Neural progenitor cell (in vitro differentiated cells): ENCODE measurements at regions not wholly inside any gene's neighbourhood (a gene's known extent, or its start where the extent isn't known, plus 50 kb on each side); places are given as distances from the start of the nearest gene placed in this dataset.

Source experiments
- DNase-seq: peaks from one replicate; pipeline ENCODE4 v3.0.0-alpha.2; 2016; ENCODE audit warnings: low spot score
- H2AFZ ChIP-seq: fragments of 200-600 bp; sonication (generic); replicated peaks from 2 replicates; pipeline ENCODE4 v1.6.1; 2016; ENCODE audit warnings: antibody characterized with exemption
- H3F3A ChIP-seq: fragments of 200-600 bp; sonication (generic); 2 replicates; pipeline ENCODE4 v1.6.1; 2016; ENCODE audit warnings: antibody characterized with exemption, low read depth
- H3K27ac ChIP-seq: fragments of 200-600 bp; sonication (generic); 2 replicates; pipeline ENCODE4 v1.5.1; 2016; ENCODE audit warnings: mild to moderate bottlenecking
- H3K27me3 ChIP-seq: fragments of 200-600 bp; sonication (generic); 2 replicates; pipeline ENCODE4 v1.6.1; 2016; ENCODE audit warnings: mild to moderate bottlenecking, moderate library complexity
- H3K36me3 ChIP-seq: fragments of 200-600 bp; sonication (generic); 2 replicates; pipeline ENCODE4 v1.5.1; 2016
- H3K4me1 ChIP-seq: fragments of 200-600 bp; sonication (generic); 2 replicates; pipeline ENCODE4 v1.6.1; 2016; ENCODE audit warnings: mixed run types
- H3K4me2 ChIP-seq: fragments of 200-600 bp; sonication (generic); 2 replicates; pipeline ENCODE4 v1.6.1; 2016
- H3K4me3 ChIP-seq: fragments of 200-600 bp; sonication (generic); 2 replicates; pipeline ENCODE4 v1.5.1; 2016
- H3K79me2 ChIP-seq: fragments of 200-600 bp; sonication (generic); 2 replicates; pipeline ENCODE4 v1.6.1; 2016; ENCODE audit warnings: low read depth
- H3K9ac ChIP-seq: fragments of 200-600 bp; sonication (generic); 2 replicates; pipeline ENCODE4 v1.6.1; 2016
- H3K9me3 ChIP-seq: fragments of 200-600 bp; sonication (generic); 2 replicates; pipeline ENCODE4 v1.5.1; 2016; ENCODE audit warnings: low read depth
- H4K20me1 ChIP-seq: fragments of 200-600 bp; sonication (generic); 2 replicates; pipeline ENCODE4 v1.6.1; 2016; ENCODE audit warnings: low read depth
- H3K27ac Mint-ChIP-seq: 3 replicates; pipeline ENCODE4 v1.8.0; 2021; ENCODE audit warnings: mixed read lengths
- H3K27me3 Mint-ChIP-seq: 2 replicates; pipeline ENCODE4 v1.8.0; 2022; ENCODE audit warnings: low read depth, mild to moderate bottlenecking, inconsistent platforms, moderate library complexity, mixed read lengths; ENCODE audit not compliant: insufficient read depth
- H3K36me3 Mint-ChIP-seq: 3 replicates; pipeline ENCODE4 v1.8.0; 2021; ENCODE audit warnings: mixed read lengths
- H3K4me1 Mint-ChIP-seq: 3 replicates; pipeline ENCODE4 v1.8.0; 2021; ENCODE audit warnings: mixed read lengths
- H3K4me3 Mint-ChIP-seq: 3 replicates; pipeline ENCODE4 v1.8.0; 2021; ENCODE audit warnings: mild to moderate bottlenecking, moderate library complexity, mixed read lengths
- H3K9me3 Mint-ChIP-seq: 3 replicates; pipeline ENCODE4 v1.8.0; 2020; ENCODE audit warnings: mixed read lengths
- CTCF ChIP-seq: fragments of 200-600 bp; sonication (generic); IDR thresholded peaks from 2 replicates; pipeline ENCODE4 v1.5.1; 2017; ENCODE audit warnings: antibody characterized with exemption, mild to moderate bottlenecking
- EZH2 ChIP-seq: fragments of 200-600 bp; sonication (generic); IDR thresholded peaks from 2 replicates; pipeline ENCODE4 v1.6.1; 2017; ENCODE audit warnings: antibody characterized with exemption, mild to moderate bottlenecking, moderate library complexity
- EZH2phosphoT487 ChIP-seq: fragments of 200-600 bp; sonication (generic); IDR thresholded peaks from 2 replicates; pipeline ENCODE4 v1.6.1; 2017; ENCODE audit warnings: antibody characterized with exemption

DNA sequence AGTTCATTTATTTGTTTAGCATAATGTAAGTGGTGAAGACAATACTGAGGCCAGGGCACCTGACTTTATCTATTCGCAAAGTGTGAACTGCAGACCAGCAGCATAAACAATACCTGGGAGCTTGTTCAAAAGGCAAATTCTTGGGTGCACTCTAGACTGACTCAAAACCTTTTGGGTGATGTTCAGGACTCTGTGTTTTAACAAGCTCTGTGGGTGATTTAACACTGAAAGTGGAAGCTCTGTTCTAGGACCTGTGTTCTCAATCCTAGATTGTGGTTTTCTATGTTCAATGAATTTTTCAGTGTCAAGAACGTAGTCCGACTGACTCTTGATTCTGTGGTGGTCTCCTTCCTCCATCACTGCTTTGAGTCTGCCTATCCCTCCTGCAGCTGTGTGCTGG lies 71.9 kb downstream of the GPR88 start:
- H3K4me3 Mint-ChIP-seq: no peak overlapping the region

GRCh38 chr1:100611086-100611485 lies 73.1 kb downstream of the GPR88 start:
- Histone ChIP-seq H3K9ac (no peak overlapping the region), H3K36me3 (no peaks in the 10 kb centered on the region), H3K27ac (no peak overlapping the region), H3K4me2 (no peak overlapping the region), H4K20me1 (no peaks in the 10 kb centered on the region), H3K4me3 (no peak overlapping the region), H3K9me3 (no peaks in the 10 kb centered on the region), H3K4me1 (no peaks in the 10 kb centered on the region), H2AFZ (no peak overlapping the region), H3K79me2 (no peaks in the 10 kb centered on the region), H3K27me3 (no peaks in the 10 kb centered on the region), H3F3A (no peaks in the 10 kb centered on the region)
- no peaks in the 10 kb centered on the region for H3K9me3 Mint-ChIP-seq
- H3K27me3 Mint-ChIP-seq: peaks cover 4% of the 10 kb centered on the region
- no peak overlapping the region for H3K27ac Mint-ChIP-seq
- H3K4me1 Mint-ChIP-seq: peaks cover 3% of the 10 kb centered on the region
- DNase-seq: no peak
- H3K4me3 Mint-ChIP-seq: no peak overlapping the region
- no peak for TF ChIP-seq EZH2
- no peak for TF ChIP-seq EZH2phosphoT487
- TF ChIP-seq CTCF: no peak
- H3K36me3 Mint-ChIP-seq: no peaks in the 10 kb centered on the region

More for the DNA sequence above, 71.9 kb downstream of the GPR88 start:
- Histone ChIP-seq H3K4me3 (no peak overlapping the region), H3K27ac (no peak overlapping the region), H4K20me1 (no peaks in the 10 kb centered on the region), H3K4me1 (no peaks in the 10 kb centered on the region), H3K27me3 (no peaks in the 10 kb centered on the region), H3K36me3 (no peaks in the 10 kb centered on the region), H3K9ac (no peak overlapping the region), H3K79me2 (no peaks in the 10 kb centered on the region), H3K4me2 (no peak overlapping the region), H2AFZ (peak overlapping the region; percentile 39), H3F3A (no peaks in the 10 kb centered on the region), H3K9me3 (no peaks in the 10 kb centered on the region)
- TF ChIP-seq EZH2 (no peak), CTCF (no peak), EZH2phosphoT487 (no peak)
- Mint-ChIP-seq H3K9me3 (peaks cover 5% of the 10 kb centered on the region), H3K4me1 (peaks cover 3% of the 10 kb centered on the region), H3K36me3 (no peaks in the 10 kb centered on the region), H3K27ac (peak overlapping the region; percentile 36), H3K27me3 (peaks cover 4% of the 10 kb centered on the region)
- DNase-seq: no peak

DNA sequence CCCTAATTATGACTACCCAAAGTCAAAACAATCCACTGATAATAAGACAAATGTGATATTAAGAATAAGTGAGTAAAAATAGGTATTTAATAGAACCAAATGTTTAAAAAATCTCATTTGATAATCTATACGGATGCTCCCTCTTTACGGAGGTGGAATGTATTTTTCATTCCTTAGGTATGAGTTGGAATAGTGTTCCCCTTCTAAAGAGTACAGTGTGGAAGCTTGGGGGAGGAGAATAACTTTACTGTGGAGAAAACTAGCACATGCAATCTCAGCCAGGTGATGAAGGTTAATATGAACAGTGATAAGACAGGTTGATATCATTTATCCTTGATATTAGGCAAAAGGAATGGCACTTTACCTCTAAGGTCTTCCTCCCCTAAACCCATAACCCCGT lies 74.6 kb downstream of the GPR88 start:
- H3K79me2 ChIP-seq: no peaks in the 10 kb centered on the region
- no peak for TF ChIP-seq EZH2
- TF ChIP-seq CTCF: no peak
- no peak for TF ChIP-seq EZH2phosphoT487
- no peak overlapping the region for H3K4me3 ChIP-seq
- DNase-seq: no peak
- H3K27ac ChIP-seq: no peak overlapping the region
- Mint-ChIP-seq H3K4me3 (no peak overlapping the region), H3K27me3 (peaks cover 4% of the 10 kb centered on the region), H3K27ac (no peak overlapping the region), H3K4me1 (peaks cover 3% of the 10 kb centered on the region), H3K36me3 (no peaks in the 10 kb centered on the region), H3K9me3 (no peaks in the 10 kb centered on the region)
- no peak overlapping the region for H3K9ac ChIP-seq
- no peaks in the 10 kb centered on the region for H3K9me3 ChIP-seq
- no peak overlapping the region for H3K4me2 ChIP-seq
- H3K4me1 ChIP-seq: no peaks in the 10 kb centered on the region
- no peaks in the 10 kb centered on the region for H4K20me1 ChIP-seq
- no peaks in the 10 kb centered on the region for H3K36me3 ChIP-seq
- no peak overlapping the region for H2AFZ ChIP-seq
- no peaks in the 10 kb centered on the region for H3F3A ChIP-seq
- H3K27me3 ChIP-seq: no peaks in the 10 kb centered on the region
